Right lobe of liver (tissue), 6 donors: ENCODE measurements at regions not wholly inside any gene's neighbourhood (a gene's known extent, or its start where the extent isn't known, plus 50 kb on each side); places are given as distances from the start of the nearest gene placed in this dataset.

ENCODE experiments used
- ATAC-seq, 4 donors: fragments of 200-7000 bp; cut with Tn5 transposase; one replicate each; pipeline ENCODE4 v1.9.1; 2020; ENCODE audit warnings: mild to moderate bottlenecking in 4 of 4, moderate library complexity in 4 of 4
- DNase-seq, 3 donors: peaks; one replicate each; pipeline ENCODE4 v3.0.0-alpha.2; 2020
- H3K27ac ChIP-seq, 3 donors: fragments of 200-600 bp; one replicate each; pipeline ENCODE4 v1.8.0; 2022
- H3K27me3 ChIP-seq, 2 donors: fragments of 200-600 bp; one replicate each; pipeline ENCODE4 v1.8.0; 2022
- H3K36me3 ChIP-seq, 4 donors: fragments of 200-600 bp; sonication (generic) in 1 of 4; one replicate each; pipeline versions ENCODE4 v1.5.1 to v1.8.0; 2017 to 2022; ENCODE audit warnings: control low read depth in 1 of 4
- H3K4me1 ChIP-seq, 4 donors: fragments of 200-600 bp; sonication (generic) in 1 of 4; one replicate each; pipeline versions ENCODE4 v1.5.1 to v1.8.0; 2017 to 2022; ENCODE audit warnings: control low read depth in 1 of 4
- H3K4me3 ChIP-seq, 3 donors: fragments of 200-600 bp; one replicate each; pipeline ENCODE4 v1.8.0; 2022
- H3K9me3 ChIP-seq, 4 donors: fragments of 200-600 bp; sonication (generic) in 1 of 4; one replicate each; pipeline versions ENCODE4 v1.5.1 to v1.8.0; 2017 to 2022; ENCODE audit warnings: control low read depth in 1 of 4
- CTCF ChIP-seq, 4 donors: fragments of 200-600 bp in 3 of 4; fragments of 450-650 bp in 1 of 4; IDR thresholded peaks; one replicate each; pipeline versions ENCODE4 v1.5.1 to v1.8.0; 2016 to 2022; ENCODE audit warnings: antibody characterized with exemption in 4 of 4, mild to moderate bottlenecking in 2 of 4
- POLR2A ChIP-seq: fragments of 450-650 bp; IDR thresholded peaks from one replicate; pipeline ENCODE4 v1.6.1; 2017; ENCODE audit warnings: antibody characterized with exemption, mild to moderate bottlenecking
- WGBS: methylation state at CpG from one replicate; pipeline ENCODE4 v1.1.6; 2018; ENCODE audit warnings: low coverage, low lambda C conversion rate; ENCODE audit not compliant: insufficient coverage; ENCODE audit errors: missing lambda C conversion rate; 5-methylcytosine and 5-hydroxymethylcytosine counted together
- intact Hi-C, 2 donors: fragments of 100-400 bp; cut with DNase I; formaldehyde crosslinking; loops; one replicate each; pipeline versions ENCODE4 v1.11.2 to v1.14.1; 2022
- donor health status: DM: no; HTN: yes; CAD: no.
- donor health status: DM: no; HTN: no; CAD: no.
- donor health status: DM: no; HTN: no; CAD: no.
- donor health status: DM: no; HTN: yes; CAD: no.
- donor health status: DM: no; HTN: yes; CAD: no.

- TF ChIP-seq POLR2A = no peak
- no peak for TF ChIP-seq CTCF (IDR thresholded peaks at IDR 0.05)
- Histone ChIP-seq H3K27me3 (no peaks in the 10 kb centered on the region), H3K4me1 (no peaks in the 10 kb centered on the region), H3K27ac (peak overlapping the region in 1 of 3 donors; percentile 30), H3K4me3 (no peak overlapping the region), H3K9me3 (no peaks in the 10 kb centered on the region), H3K36me3 (no peaks in the 10 kb centered on the region)
- WGBS = 60% methylated on average over 3 of the region's 3 CpGs
- ATAC-seq (peak in 2 of 4 donors; percentile 42 to 53), DNase-seq (no peak)
- intact Hi-C loops = no loop called here
These were observed 148.9 kb upstream of the JADE1 start for GRCh38 chr4:128660361-128661215.

GRCh38 chr4:128658214-128658631 lies 151.3 kb upstream of the JADE1 start:
- H3K27me3 ChIP-seq = no peaks in the 10 kb centered on the region
- DNase-seq (no peak), ATAC-seq (no peak)
- no peaks in the 10 kb centered on the region for H3K4me1 ChIP-seq
- no peaks in the 10 kb centered on the region for H3K36me3 ChIP-seq
- TF ChIP-seq CTCF (IDR thresholded peaks at IDR 0.05) (no peak), POLR2A (no peak)
- intact Hi-C loops = no loop called here
- H3K27ac ChIP-seq = peak overlapping the region in 1 of 3 donors; percentile 21
- WGBS = 55% methylated on average over 4 of the region's 4 CpGs
- no peaks in the 10 kb centered on the region for H3K9me3 ChIP-seq
- H3K4me3 ChIP-seq = no peak overlapping the region

- WGBS = 79% methylated on average over 4 of the region's 4 CpGs
- H3K27ac ChIP-seq = peak overlapping the region in 1 of 3 donors; percentile 21
- no peaks in the 10 kb centered on the region for H3K27me3 ChIP-seq
- H3K4me1 ChIP-seq = no peaks in the 10 kb centered on the region
- no peaks in the 10 kb centered on the region for H3K9me3 ChIP-seq
- H3K4me3 ChIP-seq = no peak overlapping the region
- TF ChIP-seq CTCF (IDR thresholded peaks at IDR 0.05) = no peak
- no peak for TF ChIP-seq POLR2A
- no peak for ATAC-seq
- H3K36me3 ChIP-seq = no peaks in the 10 kb centered on the region
- no peak for DNase-seq
- intact Hi-C loops = no loop called here
These were observed 151.9 kb upstream of the JADE1 start for GRCh38 chr4:128657638-128658037.

GRCh38 chr4:128654465-128654864 lies 155.0 kb upstream of the JADE1 start:
- TF ChIP-seq CTCF (IDR thresholded peaks at IDR 0.05) (no peak), POLR2A (no peak)
- no peak for ATAC-seq
- Histone ChIP-seq H3K27ac (no peak overlapping the region), H3K9me3 (no peaks in the 10 kb centered on the region), H3K4me1 (no peaks in the 10 kb centered on the region), H3K27me3 (no peaks in the 10 kb centered on the region), H3K36me3 (no peaks in the 10 kb centered on the region), H3K4me3 (no peak overlapping the region)
- DNase-seq = no peak
- intact Hi-C loops = no loop called here
- WGBS = 59% methylated on average over 3 of the region's 3 CpGs
